ENCODE measurements at regions not wholly inside any gene's neighbourhood (a gene's known extent, or its start where the extent isn't known, plus 50 kb on each side); places are given as distances from the start of the nearest gene placed in this dataset.
"Not testable (repeated sequence)": the region's sequence is repeated elsewhere in the genome, so short reads cannot be mapped to it uniquely, and the experiment has no call there.

DNA sequence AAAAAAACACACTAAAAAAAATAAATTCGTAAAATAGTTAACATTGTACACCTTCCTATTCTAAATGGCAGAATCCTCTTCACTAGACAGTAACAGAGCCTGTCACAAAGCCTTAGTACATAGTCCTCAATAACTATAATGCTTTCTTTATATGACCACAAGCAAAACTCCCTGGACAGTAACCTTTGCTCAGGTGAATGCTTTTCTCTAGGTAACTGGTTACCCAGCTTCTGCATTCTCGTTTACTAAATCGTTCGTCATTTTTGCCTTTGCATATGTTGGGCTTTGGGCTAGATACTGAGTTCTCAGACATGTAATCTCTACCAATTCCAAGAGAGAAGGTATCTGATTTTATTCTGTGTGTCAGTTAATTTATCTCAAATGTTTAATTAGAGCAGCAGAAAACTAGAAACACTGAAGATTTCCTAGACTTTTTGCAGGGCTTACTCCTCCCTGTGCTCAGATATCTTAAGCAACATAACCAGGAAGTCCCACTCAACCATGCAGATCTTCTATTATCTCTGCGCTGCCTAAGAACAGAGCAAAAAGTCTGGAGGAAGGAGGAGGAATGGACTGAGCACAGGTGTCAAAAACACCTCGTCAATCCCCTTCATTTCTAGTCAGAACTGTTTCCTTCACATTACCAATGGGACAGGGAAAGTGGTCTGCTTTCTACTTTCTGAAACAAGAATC, 247.7 kb downstream of the SOCS6 start:
- H3K4ac ChIP-seq (ENCODE audit: low read depth in 1 of 2, low read length in 2 of 2): no peak overlapping the region
- H3K36me3 ChIP-seq (ENCODE audit: control insufficient read depth in 1 of 2, insufficient read depth in 2 of 2, low read depth in 1 of 2, low read length in 2 of 2): no peaks in the 10 kb centered on the region
- no peaks in the 10 kb centered on the region for H3K27me3 ChIP-seq (ENCODE audit: control insufficient read depth in 1 of 2, insufficient read depth in 1 of 2, low read length in 2 of 2)
- H3K4me1 ChIP-seq (ENCODE audit: control insufficient read depth, insufficient read depth, low read depth, low read length): no peaks in the 10 kb centered on the region
- no peak overlapping the region for H2AFZ ChIP-seq (ENCODE audit: low read depth, low read length)
- no peak overlapping the region for H2BK12ac ChIP-seq (ENCODE audit: low read length in 2 of 2)
- H3K9ac ChIP-seq (ENCODE audit: low read length): no peak overlapping the region
- H3K9me3 ChIP-seq (ENCODE audit: control insufficient read depth, low read length): peaks cover 5% of the 10 kb centered on the region
- H4K91ac ChIP-seq (ENCODE audit: low read length): no peak overlapping the region
- no peak overlapping the region for H3K23ac ChIP-seq (ENCODE audit: low read length in 2 of 2)
- no peak overlapping the region for H3K4me2 ChIP-seq (ENCODE audit: low read length, poor library complexity, severe bottlenecking)
- H3K27ac ChIP-seq (ENCODE audit: low read length, poor library complexity, severe bottlenecking): no peak overlapping the region
- H3K4me3 ChIP-seq (ENCODE audit: insufficient read depth in 1 of 2, low read depth in 1 of 2, low read length in 2 of 2): no peak overlapping the region
- DNase-seq: no peak
- H2BK120ac ChIP-seq (ENCODE audit: low read depth, low read length): no peak overlapping the region
- H2BK15ac ChIP-seq (ENCODE audit: low read depth, poor library complexity, severe bottlenecking): no peak overlapping the region
- no peak overlapping the region for H3K18ac ChIP-seq (ENCODE audit: low read depth in 1 of 2, low read length in 2 of 2)
- no peak overlapping the region for H2BK5ac ChIP-seq (ENCODE audit: low read depth, low read length, poor library complexity, severe bottlenecking)
- H3K14ac ChIP-seq (ENCODE audit: low read length in 2 of 2): no peak overlapping the region
- H4K8ac ChIP-seq (ENCODE audit: low read length): no peak overlapping the region
- WGBS: 60% methylated on average over 6 of the region's 6 CpGs
- H3K79me1 ChIP-seq (replicated peaks; ENCODE audit: low read length, poor library complexity, severe bottlenecking): no peaks in the 10 kb centered on the region
- H2AK5ac ChIP-seq (ENCODE audit: low read length, severe bottlenecking): no peak overlapping the region

DNA sequence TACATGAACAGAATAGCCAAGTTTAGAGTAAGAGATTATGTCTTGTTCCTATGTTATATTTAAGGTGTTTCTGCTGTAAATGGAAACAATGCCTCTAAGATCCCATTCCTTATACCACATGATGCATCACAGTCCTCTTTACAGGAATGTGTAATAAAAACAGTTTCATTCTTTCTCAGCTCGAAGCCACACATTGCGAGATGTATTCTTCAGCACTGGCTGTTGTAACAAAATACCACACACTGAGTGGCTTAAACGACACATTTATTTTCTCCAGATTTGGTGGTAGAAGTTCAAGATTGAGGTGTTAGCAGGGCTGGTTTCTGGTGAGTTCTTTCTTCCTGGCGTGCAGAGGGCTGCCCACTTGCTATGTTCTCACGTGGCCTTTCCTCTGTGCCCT, 246.2 kb downstream of the SOCS6 start:
- Histone ChIP-seq H3K9me3 (ENCODE audit: control insufficient read depth, low read length) (peaks cover 4% of the 10 kb centered on the region), H3K4ac (ENCODE audit: low read depth in 1 of 2, low read length in 2 of 2) (no peak overlapping the region), H3K4me1 (ENCODE audit: control insufficient read depth, insufficient read depth, low read depth, low read length) (no peaks in the 10 kb centered on the region), H3K27ac (ENCODE audit: low read length, poor library complexity, severe bottlenecking) (no peak overlapping the region), H2AFZ (ENCODE audit: low read depth, low read length) (no peak overlapping the region), H3K23ac (ENCODE audit: low read length in 2 of 2) (no peak overlapping the region), H3K18ac (ENCODE audit: low read depth in 1 of 2, low read length in 2 of 2) (no peak overlapping the region), H3K27me3 (ENCODE audit: control insufficient read depth in 1 of 2, insufficient read depth in 1 of 2, low read length in 2 of 2) (no peaks in the 10 kb centered on the region), H4K8ac (ENCODE audit: low read length) (no peak overlapping the region), H2BK15ac (ENCODE audit: low read depth, poor library complexity, severe bottlenecking) (no peak overlapping the region), H3K9ac (ENCODE audit: low read length) (no peak overlapping the region), H3K79me1 (replicated peaks; ENCODE audit: low read length, poor library complexity, severe bottlenecking) (no peaks in the 10 kb centered on the region), H2BK12ac (ENCODE audit: low read length in 2 of 2) (no peak overlapping the region), H3K4me2 (ENCODE audit: low read length, poor library complexity, severe bottlenecking) (no peak overlapping the region), H3K36me3 (ENCODE audit: control insufficient read depth in 1 of 2, insufficient read depth in 2 of 2, low read depth in 1 of 2, low read length in 2 of 2) (no peaks in the 10 kb centered on the region), H4K91ac (ENCODE audit: low read length) (no peak overlapping the region), H2BK5ac (ENCODE audit: low read depth, low read length, poor library complexity, severe bottlenecking) (no peak overlapping the region), H3K14ac (ENCODE audit: low read length in 2 of 2) (no peak overlapping the region), H2AK5ac (ENCODE audit: low read length, severe bottlenecking) (no peak overlapping the region), H3K4me3 (ENCODE audit: insufficient read depth in 1 of 2, low read depth in 1 of 2, low read length in 2 of 2) (no peak overlapping the region), H2BK120ac (ENCODE audit: low read depth, low read length) (no peak overlapping the region)
- 52% methylated on average over 5 of the region's 5 CpGs for WGBS
- DNase-seq: no peak

DNA sequence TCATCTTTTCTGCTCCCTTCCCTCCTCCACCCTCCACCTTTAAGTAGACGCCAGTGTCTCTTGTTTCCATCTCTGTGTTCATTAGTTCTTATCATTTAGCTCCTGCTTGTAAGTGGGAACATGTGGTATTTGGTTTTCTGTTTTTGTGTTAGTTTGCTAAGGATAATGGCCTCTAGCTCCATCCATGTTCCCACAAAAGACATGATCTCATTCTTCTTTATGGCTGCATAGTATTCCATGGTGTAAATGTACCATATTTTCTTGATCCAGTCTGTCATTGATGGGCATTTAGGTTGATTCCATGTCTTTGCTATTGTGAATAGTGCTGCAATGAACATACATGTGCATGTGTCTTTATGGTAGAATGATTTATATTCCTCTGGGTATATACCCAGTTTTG, 236.5 kb downstream of the SOCS6 start:
- not testable (repeated sequence) for H2BK15ac ChIP-seq (ENCODE audit: low read depth, poor library complexity, severe bottlenecking); H3K18ac ChIP-seq (ENCODE audit: low read depth in 1 of 2, low read length in 2 of 2); H3K27me3 ChIP-seq (ENCODE audit: control insufficient read depth in 1 of 2, insufficient read depth in 1 of 2, low read length in 2 of 2); H3K4me3 ChIP-seq (ENCODE audit: insufficient read depth in 1 of 2, low read depth in 1 of 2, low read length in 2 of 2); H2BK12ac ChIP-seq (ENCODE audit: low read length in 2 of 2); H2AFZ ChIP-seq (ENCODE audit: low read depth, low read length); H4K91ac ChIP-seq (ENCODE audit: low read length); H3K79me1 ChIP-seq (replicated peaks; ENCODE audit: low read length, poor library complexity, severe bottlenecking); H2AK5ac ChIP-seq (ENCODE audit: low read length, severe bottlenecking); H3K4ac ChIP-seq (ENCODE audit: low read depth in 1 of 2, low read length in 2 of 2); H3K9me3 ChIP-seq (ENCODE audit: control insufficient read depth, low read length); H3K36me3 ChIP-seq (ENCODE audit: control insufficient read depth in 1 of 2, insufficient read depth in 2 of 2, low read depth in 1 of 2, low read length in 2 of 2); H3K4me2 ChIP-seq (ENCODE audit: low read length, poor library complexity, severe bottlenecking); H3K4me1 ChIP-seq (ENCODE audit: control insufficient read depth, insufficient read depth, low read depth, low read length); H3K14ac ChIP-seq (ENCODE audit: low read length in 2 of 2); H4K8ac ChIP-seq (ENCODE audit: low read length); H3K9ac ChIP-seq (ENCODE audit: low read length); H2BK120ac ChIP-seq (ENCODE audit: low read depth, low read length); H3K23ac ChIP-seq (ENCODE audit: low read length in 2 of 2); H2BK5ac ChIP-seq (ENCODE audit: low read depth, low read length, poor library complexity, severe bottlenecking); DNase-seq; H3K27ac ChIP-seq (ENCODE audit: low read length, poor library complexity, severe bottlenecking)
- WGBS: no CpG with 5 or more reads among the region's 1 CpG

DNA sequence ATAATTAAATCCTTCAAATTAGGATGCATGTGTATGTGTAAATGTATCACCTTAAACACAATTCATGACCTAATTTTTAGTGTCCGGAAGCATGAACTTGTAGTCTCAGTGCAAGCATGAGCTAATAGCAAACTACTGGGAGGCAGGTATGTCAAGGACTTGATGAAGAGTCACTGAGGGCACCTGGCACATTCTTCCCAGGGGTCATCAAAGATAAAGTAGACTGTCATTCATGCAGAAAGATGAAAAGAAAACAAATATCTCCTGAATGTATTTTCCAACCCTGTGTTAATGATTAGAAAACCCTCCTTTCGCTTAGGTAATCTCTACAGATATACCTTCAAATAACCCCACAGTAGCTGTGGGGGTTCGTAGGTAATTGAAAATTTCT, 234.9 kb downstream of the SOCS6 start:
- no peak overlapping the region for H3K18ac ChIP-seq (ENCODE audit: low read depth in 1 of 2, low read length in 2 of 2)
- H3K4me2 ChIP-seq (ENCODE audit: low read length, poor library complexity, severe bottlenecking): no peak overlapping the region
- no peak for DNase-seq

More for the DNA sequence above, 234.9 kb downstream of the SOCS6 start:
- Histone ChIP-seq H3K27ac (ENCODE audit: low read length, poor library complexity, severe bottlenecking) (no peak overlapping the region), H2AK5ac (ENCODE audit: low read length, severe bottlenecking) (no peak overlapping the region), H3K27me3 (ENCODE audit: control insufficient read depth in 1 of 2, insufficient read depth in 1 of 2, low read length in 2 of 2) (no peaks in the 10 kb centered on the region), H3K9ac (ENCODE audit: low read length) (no peak overlapping the region), H3K36me3 (ENCODE audit: control insufficient read depth in 1 of 2, insufficient read depth in 2 of 2, low read depth in 1 of 2, low read length in 2 of 2) (no peaks in the 10 kb centered on the region), H3K4me3 (ENCODE audit: insufficient read depth in 1 of 2, low read depth in 1 of 2, low read length in 2 of 2) (no peak overlapping the region), H2BK120ac (ENCODE audit: low read depth, low read length) (no peak overlapping the region), H3K23ac (ENCODE audit: low read length in 2 of 2) (no peak overlapping the region), H3K4me1 (ENCODE audit: control insufficient read depth, insufficient read depth, low read depth, low read length) (no peaks in the 10 kb centered on the region), H3K4ac (ENCODE audit: low read depth in 1 of 2, low read length in 2 of 2) (no peak overlapping the region), H3K14ac (ENCODE audit: low read length in 2 of 2) (no peak overlapping the region), H4K91ac (ENCODE audit: low read length) (no peak overlapping the region), H2BK12ac (ENCODE audit: low read length in 2 of 2) (no peak overlapping the region), H2BK5ac (ENCODE audit: low read depth, low read length, poor library complexity, severe bottlenecking) (no peak overlapping the region), H4K8ac (ENCODE audit: low read length) (no peak overlapping the region), H2BK15ac (ENCODE audit: low read depth, poor library complexity, severe bottlenecking) (no peak overlapping the region), H3K9me3 (ENCODE audit: control insufficient read depth, low read length) (no peaks in the 10 kb centered on the region), H2AFZ (ENCODE audit: low read depth, low read length) (no peak overlapping the region), H3K79me1 (replicated peaks; ENCODE audit: low read length, poor library complexity, severe bottlenecking) (no peaks in the 10 kb centered on the region)
- 100% methylated on average over 1 of the region's 3 CpGs for WGBS

Measured in mesenchymal stem cell (in vitro differentiated cells and primary cell).